NCI-H1092 treated with DMSO at 0.1 percent for 48 hours (cell line): ENCODE measurements at regions not wholly inside any gene's neighbourhood (a gene's known extent, or its start where the extent isn't known, plus 50 kb on each side); places are given as distances from the start of the nearest gene placed in this dataset.

Source experiments
- DNase-seq: peaks from one replicate; lab custom pipeline; 2025; lab: John Stamatoyannopoulos, UW

DNA sequence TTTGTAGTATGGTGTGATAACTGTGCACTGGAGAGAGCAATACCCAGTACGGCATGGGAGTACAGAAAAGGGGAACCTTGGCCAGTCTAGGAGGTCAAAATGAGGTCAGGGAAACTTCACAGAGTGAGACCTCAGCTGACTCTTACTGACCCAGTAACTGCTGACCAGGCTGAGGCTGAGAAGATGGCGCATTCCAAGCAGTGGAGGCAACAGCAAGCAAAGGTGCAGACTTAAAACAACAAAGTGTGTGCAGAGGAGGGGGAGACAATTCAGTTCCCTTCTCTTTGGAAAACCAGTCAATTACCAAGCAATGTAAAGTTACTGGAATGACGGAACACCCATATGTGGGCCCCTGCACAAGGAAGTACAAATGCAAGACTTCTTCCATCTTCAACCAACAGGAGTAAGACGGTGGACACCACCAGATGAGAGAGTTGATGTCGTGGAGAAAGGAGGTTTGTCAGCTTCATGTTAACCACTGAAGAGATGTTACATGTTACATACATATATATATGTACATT lies 54.6 kb upstream of the PRDX6 start:
- no peak for DNase-seq

DNA sequence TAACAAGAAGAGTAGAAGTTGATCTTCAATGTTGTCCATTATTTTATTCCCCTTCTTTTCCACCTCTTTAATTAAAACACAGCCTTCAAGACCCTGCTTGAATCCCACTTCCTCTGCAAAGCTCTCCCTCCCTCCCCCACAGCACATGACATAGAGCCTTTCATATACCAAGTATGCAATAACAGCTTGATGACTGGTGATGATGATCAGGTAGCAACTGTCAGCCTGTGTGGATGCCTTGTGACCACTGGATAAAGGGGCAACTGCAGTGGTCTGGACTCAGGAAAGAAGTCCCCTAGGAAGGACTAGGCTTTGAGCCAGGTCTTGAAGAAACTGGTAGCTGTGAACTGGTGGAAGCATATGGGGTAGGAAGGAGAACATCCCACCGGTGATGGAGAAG lies 53.8 kb upstream of the PRDX6 start:
- DNase-seq, result no peak

DNA sequence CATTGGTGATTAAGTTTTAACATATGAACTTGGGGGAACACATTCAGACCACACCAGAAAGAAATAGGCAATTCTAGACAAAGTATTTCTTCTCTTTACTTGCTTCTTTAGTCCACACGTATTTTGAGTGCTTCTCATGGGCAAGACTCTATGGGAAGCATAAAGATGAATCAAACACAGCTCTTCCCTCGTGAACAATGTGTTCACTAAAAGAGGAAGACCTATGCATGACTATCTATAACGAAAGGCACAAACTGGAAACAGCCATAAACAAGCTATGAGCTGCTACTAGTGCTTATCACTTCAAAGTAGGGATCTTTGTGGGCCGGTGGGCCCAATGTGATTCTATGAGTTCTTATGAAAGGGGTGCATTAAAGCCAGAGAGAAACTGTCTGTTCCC lies 53.0 kb upstream of the PRDX6 start:
- DNase-seq, result no peak

- no peak for DNase-seq
Measured at GRCh38 chr1:173424782-173425407, 52.2 kb upstream of the PRDX6 start.

DNA sequence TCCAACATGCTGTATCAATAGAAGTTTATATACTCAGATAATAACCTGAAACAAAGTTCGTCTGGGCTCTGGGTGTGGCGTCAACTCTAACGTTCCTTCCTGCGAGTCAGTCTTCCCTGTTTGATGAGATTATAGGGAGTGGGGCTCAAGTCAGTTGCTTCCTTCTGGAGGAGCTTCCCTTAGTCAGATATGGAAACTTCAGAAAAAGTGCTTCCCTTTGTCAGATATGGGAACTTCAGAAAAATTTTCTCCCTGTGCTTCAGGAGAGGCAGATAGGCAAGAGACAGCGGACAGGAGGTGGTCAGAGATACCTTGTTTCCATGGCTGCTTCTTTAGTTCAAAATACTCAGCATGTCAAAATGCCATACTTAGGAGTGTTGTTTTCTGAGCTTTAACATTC lies 51.1 kb upstream of the PRDX6 start:
- no peak for DNase-seq

DNA sequence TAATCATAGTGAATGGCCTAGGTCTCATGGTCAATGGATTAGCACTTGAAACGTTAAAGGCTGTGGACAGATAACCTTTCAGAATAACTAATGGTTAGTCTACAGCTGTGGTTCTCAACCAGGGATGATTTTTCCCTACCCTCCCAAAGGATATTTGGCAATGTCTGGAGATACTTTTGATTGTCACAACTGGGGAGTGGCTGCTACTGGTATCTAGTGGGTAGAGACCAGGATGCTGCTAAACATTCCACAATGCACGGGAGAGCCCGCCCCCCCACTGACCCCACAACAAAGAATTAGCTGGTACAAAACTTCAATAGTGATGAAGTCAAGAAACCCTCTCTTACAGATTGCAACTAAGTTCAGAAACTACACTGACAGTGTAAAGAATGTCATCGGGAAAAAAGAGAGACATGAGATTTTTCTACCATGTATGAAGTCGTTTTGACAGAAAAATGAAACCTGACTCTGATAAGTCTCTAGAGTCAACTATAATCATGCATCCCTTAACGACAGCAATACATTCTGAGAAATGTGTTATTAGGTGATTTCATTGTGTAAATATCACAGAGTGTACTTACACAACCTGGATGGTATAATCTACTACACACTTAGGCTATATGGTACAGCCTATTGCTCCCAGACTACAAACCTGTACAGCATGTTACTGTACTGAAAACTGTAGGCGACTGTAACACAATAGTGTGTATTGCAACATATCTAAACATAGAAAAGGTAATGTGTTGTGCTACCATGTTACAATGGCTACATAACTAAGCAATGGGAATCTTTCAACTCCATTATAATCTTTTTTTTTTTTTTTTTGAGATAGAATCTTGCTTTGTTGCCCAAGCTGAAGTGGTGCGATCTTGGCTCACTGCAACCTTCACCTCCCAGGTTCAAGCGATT lies 49.7 kb upstream of the PRDX6 start:
- DNase-seq, result no peak
